Ectodermal cell (in vitro differentiated cells): ENCODE measurements at regions not wholly inside any gene's neighbourhood (a gene's known extent, or its start where the extent isn't known, plus 50 kb on each side); places are given as distances from the start of the nearest gene placed in this dataset.

Experiments
- H3K27ac ChIP-seq: 2 replicates; pipeline ENCODE4 v1.7.0; 2013; ENCODE audit warnings: mild to moderate bottlenecking, low read depth, low read length; ENCODE audit not compliant: insufficient read depth, poor library complexity, severe bottlenecking
- H3K27me3 ChIP-seq: 2 replicates; pipeline ENCODE4 v1.7.0; 2013; ENCODE audit warnings: mild to moderate bottlenecking, low read length; ENCODE audit not compliant: insufficient read depth, control insufficient read depth, poor library complexity, severe bottlenecking
- H3K36me3 ChIP-seq: one replicate; pipeline ENCODE4 v1.7.0; 2013; ENCODE audit warnings: low read length; ENCODE audit not compliant: control insufficient read depth, insufficient read depth
- H3K4me1 ChIP-seq: one replicate; pipeline ENCODE4 v1.7.0; 2013; ENCODE audit warnings: low read length; ENCODE audit not compliant: control insufficient read depth, insufficient read depth
- H3K4me3 ChIP-seq: 2 replicates; pipeline ENCODE4 v1.7.0; 2013; ENCODE audit warnings: low read depth, low read length, control low read depth; ENCODE audit not compliant: insufficient read depth
- H3K9me3 ChIP-seq: 2 replicates; pipeline ENCODE4 v1.7.0; 2013; ENCODE audit warnings: mild to moderate bottlenecking, low read length, moderate library complexity; ENCODE audit not compliant: control insufficient read depth
- WGBS, 2 experiments: methylation state at CpG; one replicate each; pipeline ENCODE4 v1.1.7; 2013; ENCODE audit warnings: missing lambda C conversion rate in 2 of 2; 5-methylcytosine and 5-hydroxymethylcytosine counted together

DNA sequence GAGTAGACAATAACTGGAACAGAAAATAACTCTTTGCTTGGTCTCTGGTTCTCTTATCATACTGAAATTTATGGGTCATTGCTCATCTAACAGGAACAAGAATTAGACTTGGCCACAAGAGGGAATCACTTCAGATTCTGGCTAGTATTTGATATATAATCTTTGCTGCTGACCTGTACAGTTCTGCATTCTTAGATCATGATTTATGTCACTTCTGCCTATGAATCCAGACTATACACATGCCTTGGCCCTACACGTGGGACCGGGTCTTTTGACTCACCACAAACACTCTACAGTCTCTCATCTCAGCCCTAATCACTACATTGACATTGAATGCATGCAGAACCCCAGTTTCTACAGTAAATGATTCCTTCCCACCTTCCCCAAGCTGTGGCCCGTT, 162.5 kb upstream of the SOX2 start:
- Histone ChIP-seq H3K9me3 (no peaks in the 10 kb centered on the region), H3K4me3 (no peak overlapping the region), H3K27me3 (no peaks in the 10 kb centered on the region), H3K36me3 (no peaks in the 10 kb centered on the region), H3K27ac (no peak overlapping the region), H3K4me1 (no peaks in the 10 kb centered on the region)
- WGBS, 2 experiments: 93 to 94% methylated on average over 3 of the region's 3 CpGs

- no peaks in the 10 kb centered on the region for H3K36me3 ChIP-seq
- no peaks in the 10 kb centered on the region for H3K4me1 ChIP-seq
- WGBS, 2 experiments: 93 to 100% methylated on average over 1 to 2 of the region's 2 CpGs
Observed at GRCh38 chr3:181541414-181541813, 170.3 kb upstream of the SOX2 start.

DNA sequence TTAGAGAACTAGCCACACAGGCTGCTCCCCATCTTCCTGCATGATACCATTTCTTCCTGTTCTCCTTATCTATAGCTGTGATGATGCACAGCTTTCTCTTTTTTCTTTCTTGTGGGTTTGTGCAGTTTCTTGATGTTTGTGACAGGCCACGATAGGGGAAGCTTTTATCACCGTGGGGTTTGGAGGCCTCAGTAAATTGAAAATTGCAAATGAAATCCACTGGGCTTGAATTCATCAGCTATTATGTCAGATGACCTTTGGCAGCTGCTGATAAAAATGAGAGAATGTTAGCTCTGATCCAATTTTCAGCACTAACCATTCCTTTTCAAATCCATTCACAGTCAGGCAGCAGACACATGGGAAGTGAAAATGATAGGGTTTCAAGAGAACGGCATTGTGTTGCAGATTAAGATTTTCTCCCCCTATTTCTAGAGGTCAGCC, 176.9 kb upstream of the SOX2 start:
- Histone ChIP-seq H3K4me3 (no peak overlapping the region), H3K27ac (no peak overlapping the region), H3K4me1 (peaks cover 7% of the 10 kb centered on the region), H3K36me3 (no peaks in the 10 kb centered on the region), H3K27me3 (no peaks in the 10 kb centered on the region), H3K9me3 (no peaks in the 10 kb centered on the region)
- WGBS, 2 experiments: 75 to 83% methylated on average over 3 of the region's 3 CpGs

More at GRCh38 chr3:181541414-181541813, 170.3 kb upstream of the SOX2 start:
- H3K9me3 ChIP-seq: no peaks in the 10 kb centered on the region
- no peak overlapping the region for H3K4me3 ChIP-seq
- no peaks in the 10 kb centered on the region for H3K27me3 ChIP-seq
- H3K27ac ChIP-seq: no peak overlapping the region

DNA sequence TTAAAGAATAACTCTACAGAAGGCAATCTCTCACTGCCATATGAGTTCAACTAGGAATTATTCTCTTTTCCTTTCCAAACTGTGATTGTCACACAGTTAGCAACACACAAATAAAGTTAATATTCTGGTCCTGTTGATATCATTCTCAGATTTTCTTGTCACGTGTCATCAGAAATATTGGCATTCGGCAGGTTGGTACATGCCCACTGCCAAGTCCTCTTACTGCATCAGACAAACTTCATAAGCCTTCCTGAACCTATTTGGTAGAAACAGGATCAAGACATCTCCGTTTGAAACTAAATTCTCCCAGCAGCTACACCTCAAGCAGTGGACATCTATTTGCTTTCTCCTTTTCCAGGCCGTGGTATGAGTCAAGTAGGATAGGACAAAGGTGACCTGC, 177.9 kb upstream of the SOX2 start:
- H3K9me3 ChIP-seq: no peaks in the 10 kb centered on the region
- no peaks in the 10 kb centered on the region for H3K36me3 ChIP-seq
- peaks cover 7% of the 10 kb centered on the region for H3K4me1 ChIP-seq
- 80% methylated on average over 4 of the region's 4 CpGs for WGBS, 2 experiments
- no peak overlapping the region for H3K4me3 ChIP-seq
- H3K27ac ChIP-seq: no peak overlapping the region
- no peaks in the 10 kb centered on the region for H3K27me3 ChIP-seq

GRCh38 chr3:181530584-181530983, 181.1 kb upstream of the SOX2 start:
- H3K27me3 ChIP-seq: no peaks in the 10 kb centered on the region
- H3K4me1 ChIP-seq: peaks cover 7% of the 10 kb centered on the region
- H3K36me3 ChIP-seq: no peaks in the 10 kb centered on the region
- no peaks in the 10 kb centered on the region for H3K9me3 ChIP-seq
- no peak overlapping the region for H3K27ac ChIP-seq
- H3K4me3 ChIP-seq: no peak overlapping the region

DNA sequence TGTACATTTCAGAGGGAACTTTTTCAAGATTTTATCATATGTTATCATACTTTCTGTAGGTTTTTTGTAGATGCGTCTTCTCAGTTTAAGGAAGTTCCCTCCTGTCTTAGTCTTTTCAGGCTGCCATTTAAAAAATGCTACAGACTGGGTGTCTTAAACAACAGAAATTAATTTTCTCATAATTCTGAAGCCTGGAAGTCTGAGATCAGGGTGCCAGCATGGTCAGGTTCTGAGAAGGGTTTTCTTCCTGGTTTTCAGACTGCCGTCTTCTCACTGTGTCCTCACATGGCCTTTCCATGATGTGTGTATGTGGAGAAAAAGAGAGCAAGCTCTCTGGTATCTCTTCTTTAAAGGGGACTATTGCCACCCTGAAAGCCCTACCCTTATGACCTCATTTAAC, 189.9 kb upstream of the SOX2 start:
- no peak overlapping the region for H3K27ac ChIP-seq
- H3K27me3 ChIP-seq: no peaks in the 10 kb centered on the region
- no peaks in the 10 kb centered on the region for H3K36me3 ChIP-seq
- H3K9me3 ChIP-seq: peaks cover 2% of the 10 kb centered on the region
- no peaks in the 10 kb centered on the region for H3K4me1 ChIP-seq
- WGBS, 2 experiments: 92 to 100% methylated on average over 1 to 2 of the region's 2 CpGs
- no peak overlapping the region for H3K4me3 ChIP-seq

GRCh38 chr3:181518222-181518621, 193.5 kb upstream of the SOX2 start:
- Histone ChIP-seq H3K27ac (no peak overlapping the region), H3K27me3 (no peaks in the 10 kb centered on the region), H3K4me1 (no peaks in the 10 kb centered on the region), H3K9me3 (no peaks in the 10 kb centered on the region), H3K4me3 (no peak overlapping the region), H3K36me3 (no peaks in the 10 kb centered on the region)
- 87 to 94% methylated on average over 3 of the region's 3 CpGs for WGBS, 2 experiments

DNA sequence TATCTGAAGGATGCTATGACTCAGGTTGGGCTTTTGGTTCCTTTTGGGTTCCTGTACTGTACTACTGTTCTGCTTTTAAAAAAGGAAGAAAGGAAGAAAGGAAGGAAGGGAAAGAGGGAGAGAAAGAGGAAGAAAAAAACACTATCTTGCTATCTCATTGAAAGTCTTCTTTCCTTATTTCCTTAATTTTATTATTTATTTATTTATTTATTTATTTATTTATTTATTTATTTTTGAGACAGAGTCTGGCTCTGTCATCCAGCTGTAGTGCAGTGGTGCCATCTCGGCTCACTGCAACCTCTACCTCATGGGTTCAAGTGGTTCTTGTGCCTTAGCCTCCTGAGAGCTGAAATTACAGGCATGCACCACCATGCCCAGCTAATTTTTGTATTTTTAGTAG, 198.9 kb upstream of the SOX2 start:
- Histone ChIP-seq H3K4me1 (no peaks in the 10 kb centered on the region), H3K27ac (no peak overlapping the region)
- WGBS, 2 experiments: 88 to 97% methylated on average over 1 of the region's 1 CpG

DNA sequence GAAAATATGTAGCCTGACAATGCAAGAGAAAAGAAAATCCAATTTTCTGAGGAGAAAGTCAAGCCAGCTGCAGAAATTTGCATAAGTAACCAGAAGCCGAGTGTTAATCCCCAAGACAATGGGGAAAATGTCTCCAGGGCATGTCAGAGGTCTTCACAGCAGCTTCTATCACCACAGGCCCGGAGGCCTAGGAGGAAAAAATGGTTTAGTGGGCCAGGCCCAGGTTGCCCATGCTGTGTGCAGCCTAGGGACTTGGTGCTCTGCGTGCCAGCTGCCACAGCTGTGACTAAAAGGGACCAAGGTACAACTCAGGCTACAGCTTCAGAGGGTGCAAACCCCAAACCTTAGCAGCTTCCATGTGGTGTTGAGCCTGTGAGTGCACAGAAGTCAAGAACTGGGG, 201.2 kb upstream of the SOX2 start:
- Histone ChIP-seq H3K27me3 (no peaks in the 10 kb centered on the region), H3K27ac (no peak overlapping the region), H3K4me3 (no peak overlapping the region), H3K4me1 (no peaks in the 10 kb centered on the region), H3K36me3 (no peaks in the 10 kb centered on the region), H3K9me3 (no peaks in the 10 kb centered on the region)
- 90 to 92% methylated on average over 3 of the region's 3 CpGs for WGBS, 2 experiments

More for the DNA sequence above, 198.9 kb upstream of the SOX2 start:
- Histone ChIP-seq H3K4me3 (no peak overlapping the region), H3K36me3 (no peaks in the 10 kb centered on the region), H3K9me3 (no peaks in the 10 kb centered on the region), H3K27me3 (no peaks in the 10 kb centered on the region)

- WGBS, 2 experiments: 82 to 89% methylated on average over 3 of the region's 3 CpGs
- no peaks in the 10 kb centered on the region for H3K9me3 ChIP-seq
- H3K27me3 ChIP-seq: no peaks in the 10 kb centered on the region
- no peak overlapping the region for H3K4me3 ChIP-seq
- no peaks in the 10 kb centered on the region for H3K4me1 ChIP-seq
- H3K36me3 ChIP-seq: no peaks in the 10 kb centered on the region
- no peak overlapping the region for H3K27ac ChIP-seq
Observed at GRCh38 chr3:181497358-181497757, 214.4 kb upstream of the SOX2 start.

- H3K4me1 ChIP-seq: no peaks in the 10 kb centered on the region
- no peaks in the 10 kb centered on the region for H3K27me3 ChIP-seq
- H3K9me3 ChIP-seq: no peaks in the 10 kb centered on the region
- H3K36me3 ChIP-seq: no peaks in the 10 kb centered on the region
- 90 to 92% methylated on average over 3 of the region's 3 CpGs for WGBS, 2 experiments
- no peak overlapping the region for H3K4me3 ChIP-seq
- H3K27ac ChIP-seq: no peak overlapping the region
Observed at GRCh38 chr3:181493423-181493822, 218.3 kb upstream of the SOX2 start.
